RCC 7860 (cell line): ENCODE measurements at regions not wholly inside any gene's neighbourhood (a gene's known extent, or its start where the extent isn't known, plus 50 kb on each side); places are given as distances from the start of the nearest gene placed in this dataset.
"Not testable (repeated sequence)": the region's sequence is repeated elsewhere in the genome, so short reads cannot be mapped to it uniquely, and the experiment has no call there.

ENCODE experiments used
- DNase-seq: peaks from one replicate; pipeline ENCODE4 v3.0.0-alpha.2; 2015; ENCODE audit warnings: low spot score
- FAIRE-seq: peaks from 2 replicates; lab custom pipeline; 2012; peaks lifted over from hg19 to GRCh38; lab: Jason Lieb, UNC

DNA sequence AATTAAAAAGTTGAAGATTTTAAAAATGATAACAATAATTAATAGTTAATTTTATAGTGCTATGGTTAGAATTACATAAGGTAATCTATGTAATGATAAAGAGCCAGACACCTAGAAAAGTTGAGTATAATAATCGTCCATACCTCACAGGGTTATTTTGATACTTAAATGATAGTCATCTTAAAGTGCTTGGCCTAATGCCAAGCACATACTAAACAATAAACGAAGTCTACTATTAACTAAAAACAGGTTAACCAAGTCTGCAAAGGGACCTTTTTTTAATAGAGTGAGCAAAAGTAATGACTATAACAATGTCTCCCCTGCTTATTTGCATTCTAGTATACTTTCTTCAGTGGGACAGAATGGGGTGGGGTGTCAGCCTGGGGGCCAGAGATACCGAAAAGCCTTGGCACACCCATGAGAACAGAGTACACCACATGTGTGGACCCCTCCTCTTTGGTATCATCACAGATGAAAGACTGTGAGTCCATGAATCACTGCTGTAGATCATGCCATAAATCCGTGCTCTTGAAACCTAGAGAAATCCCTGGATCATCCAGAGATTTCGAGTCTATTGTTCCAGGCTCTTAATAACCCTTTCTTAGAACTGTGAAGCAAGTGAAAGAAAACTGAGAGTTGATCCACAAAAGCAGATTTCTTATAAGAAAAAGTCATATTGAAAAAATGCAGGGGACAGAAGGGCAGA, 249.5 kb downstream of the PRELID2 start:
- no peak for FAIRE-seq
- no peak for DNase-seq

GRCh38 chr5:145579301-145579700, 255.8 kb downstream of the PRELID2 start:
- no peak for FAIRE-seq

GRCh38 chr5:145574889-145575573, 260.1 kb downstream of the PRELID2 start:
- peak; percentile 54 for DNase-seq

More at GRCh38 chr5:145579301-145579700, 255.8 kb downstream of the PRELID2 start:
- no peak for DNase-seq

DNA sequence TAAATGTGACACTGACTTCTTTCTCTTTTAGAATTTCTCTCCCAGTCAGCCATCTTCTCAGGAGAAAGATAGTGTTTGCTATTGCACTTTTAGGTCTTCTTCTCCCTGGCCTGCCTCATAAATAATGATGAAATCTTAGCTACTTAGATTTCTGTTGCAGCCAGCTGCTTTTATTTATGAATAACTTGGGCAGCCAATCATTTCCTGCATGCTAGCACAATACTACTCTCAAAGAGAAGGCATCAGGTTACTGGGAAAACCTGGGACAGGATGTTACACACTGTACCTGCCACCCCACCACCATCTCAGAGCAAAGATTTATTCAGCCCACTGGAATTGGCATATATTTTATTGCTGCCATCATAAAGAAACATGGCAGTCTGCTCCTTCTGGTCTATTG, 266.6 kb downstream of the PRELID2 start:
- no peak for DNase-seq
- no peak for FAIRE-seq

More at GRCh38 chr5:145574889-145575573, 260.1 kb downstream of the PRELID2 start:
- FAIRE-seq, result peak; percentile 20

DNA sequence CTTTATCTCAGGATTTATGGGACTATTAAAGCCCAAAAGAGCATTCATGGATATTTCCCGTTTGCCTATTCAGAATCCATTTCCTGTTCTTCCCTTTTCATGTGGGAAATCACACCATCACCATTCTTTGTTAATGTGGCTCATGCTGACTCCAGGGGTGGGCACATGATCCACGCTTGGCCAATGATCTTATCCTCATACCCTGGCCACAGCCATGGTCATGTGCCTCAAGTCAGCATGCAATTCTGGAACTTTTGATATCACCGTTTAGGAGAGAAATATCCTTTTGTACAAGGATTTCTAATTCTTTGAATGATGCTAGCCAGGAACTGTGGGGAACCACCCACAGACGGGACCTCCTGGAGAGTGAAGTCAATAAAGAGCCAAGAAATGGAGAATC, 272.2 kb downstream of the PRELID2 start:
- no peak for FAIRE-seq
- DNase-seq, result no peak

GRCh38 chr5:145558288-145558687, 276.9 kb downstream of the PRELID2 start:
- DNase-seq (no peak), FAIRE-seq (no peak)

GRCh38 chr5:145557345-145557744, 277.8 kb downstream of the PRELID2 start:
- FAIRE-seq, result no peak
- DNase-seq, result no peak

DNA sequence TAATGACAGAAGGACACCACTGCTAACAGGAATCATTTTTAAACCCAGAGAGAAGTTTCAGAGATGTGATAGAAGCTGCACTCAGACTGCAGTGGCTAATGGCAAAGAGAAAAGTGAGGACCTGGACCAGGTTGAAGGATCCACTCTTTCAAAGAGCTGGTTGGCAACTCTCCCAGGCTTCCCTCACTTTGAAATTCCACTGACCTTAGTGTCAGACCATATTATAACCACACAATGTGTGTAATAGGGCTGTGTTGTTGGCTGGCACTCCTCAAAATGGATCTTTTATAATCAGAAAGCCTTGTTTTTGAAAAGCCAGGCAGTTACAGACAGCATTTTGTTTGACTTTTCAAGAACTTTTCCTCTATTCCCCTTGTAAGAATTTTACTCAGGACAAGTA, 280.7 kb downstream of the PRELID2 start:
- peak; percentile 89 for FAIRE-seq
- peak; percentile 76 for DNase-seq

GRCh38 chr5:145553177-145553576, 282.0 kb downstream of the PRELID2 start:
- no peak for DNase-seq
- FAIRE-seq, result no peak

DNA sequence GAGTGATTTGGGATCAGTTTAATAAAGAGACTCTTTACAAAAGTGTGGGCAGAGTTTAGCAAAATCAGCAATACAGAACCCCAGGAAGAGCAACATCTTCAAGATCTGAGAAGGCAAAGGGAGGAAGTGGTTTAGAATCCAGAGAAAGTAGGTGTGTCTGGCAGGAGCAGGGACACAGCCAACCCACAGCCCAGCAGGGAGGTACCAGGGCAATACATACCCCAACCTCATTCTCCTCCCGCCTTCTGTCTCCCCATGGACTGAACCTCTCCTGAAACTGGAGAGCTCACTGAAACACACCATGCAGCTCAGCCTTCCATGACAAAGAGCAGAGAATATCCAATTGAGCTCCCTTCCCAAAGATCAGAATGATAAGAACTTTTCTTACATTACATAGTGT, 283.4 kb downstream of the PRELID2 start:
- FAIRE-seq, result no peak
- DNase-seq, result no peak

DNA sequence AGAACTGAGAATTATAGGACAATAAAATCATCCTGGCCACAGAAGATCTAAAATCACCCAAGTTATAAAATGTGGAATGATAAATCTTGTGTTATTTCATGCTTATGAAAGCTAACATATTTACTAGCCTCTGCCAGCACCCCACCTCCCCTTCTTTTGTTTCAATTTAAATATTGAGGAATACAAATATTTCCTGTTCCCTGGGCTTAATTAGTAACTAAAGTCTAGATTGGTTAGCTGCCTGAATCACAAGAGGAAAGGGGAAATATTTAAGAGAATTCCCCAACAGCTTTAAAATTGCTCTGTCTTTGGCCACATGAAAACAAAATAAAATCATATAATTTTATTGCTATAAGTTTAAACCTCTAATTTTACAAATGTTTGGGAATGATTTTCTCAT, 287.0 kb downstream of the PRELID2 start:
- DNase-seq, result no peak
- FAIRE-seq, result no peak

DNA sequence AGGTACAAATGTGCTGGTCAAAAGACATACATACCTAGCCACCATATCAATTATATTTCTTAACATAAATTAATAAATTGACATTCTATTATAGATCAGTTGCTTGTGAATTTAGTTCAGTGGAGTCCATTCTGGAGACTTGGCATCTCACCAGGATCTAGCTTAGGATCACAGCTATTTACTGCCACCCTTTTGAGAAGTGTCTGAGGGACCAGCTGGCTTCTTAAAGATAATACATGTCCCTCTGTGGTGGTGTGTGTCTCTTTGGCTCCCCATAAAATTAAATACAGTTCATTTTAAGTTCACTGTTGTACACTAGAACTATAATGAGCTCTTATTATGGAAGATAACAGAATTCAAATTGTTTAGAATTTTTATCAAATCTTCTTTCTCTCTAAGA, 290.7 kb downstream of the PRELID2 start:
- DNase-seq (no peak), FAIRE-seq (no peak)

- no peak for FAIRE-seq
- DNase-seq, result no peak
Observed at GRCh38 chr5:145543968-145544367, 291.2 kb downstream of the PRELID2 start.

- FAIRE-seq, result no peak
- DNase-seq, result no peak
Observed at GRCh38 chr5:145540375-145540774, 294.8 kb downstream of the PRELID2 start.

- DNase-seq (no peak), FAIRE-seq (no peak)
Observed at GRCh38 chr5:145539201-145539600, 295.9 kb downstream of the PRELID2 start.

- FAIRE-seq, result peak; percentile 31
- DNase-seq, result peak; percentile 62
Observed at GRCh38 chr5:145536133-145536532, 299.0 kb downstream of the PRELID2 start.

DNA sequence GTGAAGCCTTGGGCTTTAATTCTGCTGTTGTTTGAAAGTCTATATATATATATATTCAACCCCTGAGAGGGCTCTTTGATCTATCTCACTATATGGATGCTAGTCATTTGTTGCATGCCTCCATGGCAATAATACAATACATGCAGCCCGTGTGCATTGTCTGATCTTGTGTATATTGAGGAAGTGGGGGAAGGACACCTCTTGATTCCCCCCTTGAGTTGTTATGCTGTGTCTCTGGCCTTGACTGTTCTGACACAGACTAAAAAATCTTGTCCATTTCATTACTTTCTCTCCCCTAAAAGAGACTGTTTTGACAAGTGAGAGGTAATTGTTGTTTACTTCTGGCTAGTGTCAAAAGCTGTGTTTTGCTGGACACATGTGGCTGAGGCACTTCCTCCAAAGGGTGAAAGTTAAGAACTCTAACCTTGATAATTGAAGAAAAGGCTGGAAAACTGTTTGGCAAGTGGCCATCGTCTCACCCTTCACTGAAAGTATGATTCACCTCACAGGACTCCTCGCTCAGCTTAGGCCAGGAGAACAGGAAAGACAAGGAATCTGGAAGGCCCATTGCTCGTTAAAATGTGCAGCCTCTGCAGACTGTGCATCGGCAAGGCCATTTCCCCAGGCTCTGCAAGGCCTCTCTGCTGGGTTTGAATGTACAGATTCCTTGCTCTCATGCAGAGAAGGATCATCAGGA, 304.0 kb downstream of the PRELID2 start:
- FAIRE-seq (peak; percentile 88), DNase-seq (peak; percentile 75)

DNA sequence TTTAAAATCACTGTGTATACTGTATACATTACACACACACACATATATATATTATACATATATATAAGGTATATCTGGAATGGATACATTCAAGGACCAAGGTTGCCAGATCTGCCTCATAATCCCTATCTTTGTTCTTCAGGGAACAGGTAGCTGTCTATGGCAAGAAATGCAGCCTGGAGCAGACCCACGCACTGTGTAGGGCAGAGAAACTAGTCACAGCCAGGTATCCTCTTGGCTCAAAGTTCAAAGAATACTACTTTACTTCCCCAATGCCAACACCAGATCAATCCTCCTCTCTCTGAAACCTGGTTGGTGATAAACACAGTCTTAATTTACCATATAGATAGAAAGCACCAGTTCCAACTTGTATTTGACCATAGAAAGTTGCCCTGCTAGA, 313.6 kb downstream of the PRELID2 start:
- no peak for DNase-seq
- FAIRE-seq, result no peak

- no peak for DNase-seq
- no peak for FAIRE-seq
Observed at GRCh38 chr5:145521066-145521465, 314.1 kb downstream of the PRELID2 start.

GRCh38 chr5:145520335-145520734, 314.8 kb downstream of the PRELID2 start:
- FAIRE-seq, result no peak
- DNase-seq, result no peak

DNA sequence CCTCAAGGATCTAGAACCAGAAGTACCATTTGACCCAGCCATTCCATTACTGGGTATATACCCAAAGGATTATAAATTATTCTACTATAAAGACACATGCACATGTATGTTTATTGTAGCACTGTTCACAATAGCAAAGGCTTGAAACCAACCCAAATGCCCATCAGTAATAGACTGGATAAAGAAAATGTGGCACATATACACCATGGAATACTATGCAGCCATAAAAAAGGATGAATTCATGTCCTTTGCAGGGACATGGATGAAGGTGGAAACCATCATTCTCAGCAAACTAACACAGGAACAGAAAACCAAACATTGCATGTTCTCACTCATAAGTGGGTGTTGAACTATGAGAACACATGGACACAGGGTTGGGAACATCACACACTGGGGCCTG, 317.6 kb downstream of the PRELID2 start:
- not testable (repeated sequence) for FAIRE-seq, DNase-seq

GRCh38 chr5:145511351-145511750, 323.8 kb downstream of the PRELID2 start:
- DNase-seq, result no peak
- FAIRE-seq, result no peak
